HG02642 (cell line): ENCODE measurements at regions not wholly inside any gene's neighbourhood (a gene's known extent, or its start where the extent isn't known, plus 50 kb on each side); places are given as distances from the start of the nearest gene placed in this dataset.
"Not testable (repeated sequence)": the region's sequence is repeated elsewhere in the genome, so short reads cannot be mapped to it uniquely, and the experiment has no call there.

Experiments
- ATAC-seq: cut with Tn5 transposase; IDR thresholded peaks from one replicate; pipeline ENCODE4 v1.9.1; 2021; ENCODE audit warnings: mild to moderate bottlenecking; ENCODE audit not compliant: unreplicated experiment, poor library complexity

DNA sequence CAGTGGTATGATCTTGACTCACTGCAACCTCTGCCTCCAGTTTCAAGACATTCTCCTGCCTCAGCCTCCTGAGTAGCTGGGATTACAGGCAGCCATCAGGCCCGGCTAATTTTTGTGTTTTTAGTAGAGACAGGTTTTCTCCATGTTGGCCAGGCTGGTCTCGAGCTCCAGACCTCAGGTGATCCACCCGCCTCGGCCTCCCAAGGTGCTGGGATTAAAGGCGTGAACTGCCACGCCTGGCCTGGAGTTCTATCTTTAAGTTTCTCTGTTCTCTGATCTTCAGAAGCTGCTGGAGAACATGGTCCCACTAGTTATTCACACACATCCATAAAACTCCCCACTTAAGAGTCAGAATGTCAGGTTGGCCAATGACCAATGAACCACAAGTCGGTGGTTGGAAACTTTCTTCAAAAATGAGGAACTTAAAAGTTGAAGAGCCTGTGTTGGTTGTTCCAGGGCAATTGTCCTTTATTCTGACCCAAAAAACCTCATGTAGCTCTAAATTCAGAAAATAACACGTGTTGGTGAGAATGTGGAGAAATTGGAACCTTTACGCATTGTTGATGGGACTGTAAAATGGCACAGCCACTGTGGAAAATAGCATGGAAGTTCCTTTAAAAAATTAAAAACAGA lies 55.9 kb upstream of the PIK3CB start:
- ATAC-seq, result peak; percentile 76

DNA sequence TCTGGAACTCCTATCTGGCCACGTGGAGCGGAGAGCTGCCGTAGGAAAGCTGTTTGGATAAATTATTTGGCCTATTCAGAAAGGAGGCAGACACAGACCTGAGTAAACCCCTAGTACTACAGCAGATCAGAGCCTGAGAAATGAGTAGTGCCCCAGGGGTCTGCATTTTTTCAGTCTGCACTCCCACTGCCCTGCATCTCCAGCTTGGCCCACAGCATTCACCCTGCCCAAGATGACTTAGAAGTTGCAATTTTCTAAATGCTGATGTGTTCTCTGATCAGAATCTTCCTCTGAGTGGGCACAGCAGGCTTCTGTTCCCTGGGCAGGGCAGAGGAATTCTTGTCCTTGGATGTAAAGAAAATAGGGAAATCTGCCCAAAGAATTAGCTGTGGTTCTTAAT lies 55.1 kb upstream of the PIK3CB start:
- ATAC-seq, result no peak

DNA sequence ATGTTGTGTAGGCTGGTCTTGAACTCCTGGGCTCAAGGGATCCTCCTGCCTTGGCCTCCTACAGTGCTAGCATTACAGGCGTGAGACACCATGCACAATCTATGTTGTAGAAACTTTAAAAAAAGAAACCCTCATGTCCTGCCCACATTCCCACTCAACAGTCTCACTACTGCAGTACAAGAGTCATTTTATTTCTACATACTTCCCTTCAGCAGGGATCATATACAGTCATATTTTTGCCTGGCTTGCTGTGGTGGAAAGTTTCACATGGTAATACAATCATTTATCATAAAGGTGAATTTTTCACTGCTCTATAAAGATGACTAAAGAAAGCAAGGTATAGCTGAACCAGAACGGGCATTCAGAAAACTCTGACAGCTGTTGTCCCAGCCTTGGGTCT lies 53.8 kb upstream of the PIK3CB start:
- no peak for ATAC-seq

DNA sequence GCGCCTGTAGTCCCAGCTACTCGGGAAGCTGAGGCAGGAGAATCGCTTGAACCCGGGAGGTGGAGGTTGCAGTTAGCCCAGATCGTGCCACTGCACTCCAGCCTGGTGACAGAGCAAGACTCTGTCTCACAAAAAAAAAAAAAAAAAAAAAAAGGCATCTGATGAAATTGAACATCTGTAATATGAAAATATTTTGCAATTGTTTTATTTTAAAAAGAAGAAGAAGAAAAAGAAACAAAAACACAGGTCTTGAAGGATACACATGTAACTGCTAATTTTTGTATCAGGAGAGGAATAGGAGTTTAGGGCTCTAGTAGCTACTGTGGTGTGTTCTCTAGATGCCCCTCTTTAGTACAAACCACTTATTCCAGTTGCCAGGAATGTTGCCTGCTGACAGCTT lies 51.4 kb upstream of the PIK3CB start:
- ATAC-seq, result not testable (repeated sequence)
